NCI-H2227 treated with DMSO at 0.1 percent for 48 hours (cell line): ENCODE measurements at regions not wholly inside any gene's neighbourhood (a gene's known extent, or its start where the extent isn't known, plus 50 kb on each side); places are given as distances from the start of the nearest gene placed in this dataset.
"Not testable (repeated sequence)": the region's sequence is repeated elsewhere in the genome, so short reads cannot be mapped to it uniquely, and the experiment has no call there.

ENCODE experiments used
- DNase-seq: peaks from one replicate; lab custom pipeline; 2025; lab: John Stamatoyannopoulos, UW

DNA sequence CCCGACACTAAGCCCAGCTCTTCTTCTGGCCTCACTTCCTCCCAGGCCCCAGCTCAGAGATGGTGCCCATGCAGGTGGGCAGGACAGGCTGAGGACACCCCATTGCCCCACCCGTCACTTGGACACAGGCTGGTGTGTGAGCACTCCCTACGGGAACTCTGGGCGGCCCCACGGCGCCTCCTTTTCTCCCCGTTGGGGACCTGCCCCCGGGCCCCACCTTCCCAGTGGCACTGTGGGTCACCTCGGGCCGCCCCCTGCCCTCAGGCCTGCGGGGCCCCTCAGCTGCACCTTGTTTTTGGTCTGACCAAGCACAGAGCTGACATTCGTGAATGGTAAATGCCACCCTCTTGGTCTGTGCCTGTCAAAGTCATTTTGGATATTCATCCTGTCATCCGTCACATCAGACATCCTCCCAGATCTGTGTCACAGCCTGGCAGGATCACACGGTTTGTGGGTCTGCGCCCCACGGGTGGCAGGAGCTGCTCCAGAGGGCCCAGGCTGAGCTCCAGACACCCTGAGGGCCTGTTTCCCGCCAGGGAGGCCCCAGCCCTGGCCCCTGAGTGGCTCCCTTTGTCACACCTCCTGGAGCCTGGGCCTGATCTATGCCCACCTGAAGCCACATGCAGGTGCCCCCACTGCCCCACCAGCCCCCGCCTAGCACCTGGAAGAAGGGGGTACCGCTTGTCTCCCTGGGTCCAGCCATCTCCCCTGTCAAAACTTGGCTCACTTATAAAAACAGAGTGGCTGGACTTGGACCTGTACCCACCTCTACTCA, 1188.5 kb downstream of the BRD1 start:
- no peak for DNase-seq

DNA sequence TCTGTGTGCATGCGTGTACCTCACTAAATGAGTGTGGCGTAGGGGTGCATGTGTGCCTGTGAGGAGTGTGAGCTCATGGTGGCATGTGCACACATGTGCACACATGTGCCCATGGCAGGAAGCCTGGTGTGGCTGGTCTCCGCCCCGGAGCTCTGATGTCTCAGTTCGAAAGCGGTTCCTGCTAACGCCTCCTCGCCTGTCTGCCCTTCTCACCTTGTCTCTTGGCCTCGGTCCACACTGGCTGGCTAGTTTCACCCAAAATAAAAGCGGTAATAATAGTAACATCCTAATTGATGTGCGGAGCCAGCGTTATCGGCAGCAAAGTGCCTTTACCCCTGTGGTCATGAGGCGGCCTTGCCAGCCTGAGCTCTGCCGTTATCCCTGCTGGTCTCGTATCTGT, 1190.4 kb downstream of the BRD1 start:
- no peak for DNase-seq

DNA sequence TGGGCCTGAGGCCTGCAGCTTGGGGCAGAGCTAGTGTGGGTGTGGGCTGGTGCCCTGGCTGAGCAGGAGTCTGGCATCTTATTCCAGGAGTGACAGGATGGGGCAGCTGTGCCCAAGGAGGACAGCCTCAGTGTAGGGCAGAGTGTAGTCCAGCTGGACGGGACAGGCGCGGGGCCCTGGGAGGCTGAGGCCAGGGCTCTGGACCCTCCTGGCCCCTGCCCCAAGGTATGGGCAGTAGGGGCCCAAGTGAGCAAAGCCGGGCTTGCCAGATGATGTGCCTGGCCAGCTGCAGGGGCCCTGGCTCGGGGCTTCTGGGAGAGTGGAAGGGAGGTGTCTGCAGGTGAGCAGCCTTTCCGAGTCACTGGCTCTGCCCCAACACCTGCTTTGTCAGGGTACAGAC, 1190.9 kb downstream of the BRD1 start:
- DNase-seq: no peak

DNA sequence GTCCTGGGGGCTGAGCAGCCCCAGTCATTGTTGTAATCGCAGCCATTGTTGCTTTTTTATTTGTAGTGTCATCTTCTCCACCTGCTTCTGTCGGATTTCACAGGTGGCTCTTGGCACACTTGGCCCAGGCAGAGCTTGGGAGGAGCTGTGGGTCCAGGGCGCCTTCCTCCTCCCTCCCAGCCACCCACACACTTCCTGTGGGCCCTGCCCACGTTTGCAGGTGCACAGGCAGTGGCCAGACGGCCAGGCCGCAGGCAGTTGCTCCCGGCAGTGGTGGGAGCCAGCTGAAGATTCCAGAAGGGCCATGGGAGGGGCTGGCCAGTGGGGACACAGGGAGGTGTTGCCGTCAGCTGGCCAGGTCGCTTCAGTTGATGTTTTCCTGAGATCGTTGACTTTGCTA, 1191.9 kb downstream of the BRD1 start:
- DNase-seq: no peak

DNA sequence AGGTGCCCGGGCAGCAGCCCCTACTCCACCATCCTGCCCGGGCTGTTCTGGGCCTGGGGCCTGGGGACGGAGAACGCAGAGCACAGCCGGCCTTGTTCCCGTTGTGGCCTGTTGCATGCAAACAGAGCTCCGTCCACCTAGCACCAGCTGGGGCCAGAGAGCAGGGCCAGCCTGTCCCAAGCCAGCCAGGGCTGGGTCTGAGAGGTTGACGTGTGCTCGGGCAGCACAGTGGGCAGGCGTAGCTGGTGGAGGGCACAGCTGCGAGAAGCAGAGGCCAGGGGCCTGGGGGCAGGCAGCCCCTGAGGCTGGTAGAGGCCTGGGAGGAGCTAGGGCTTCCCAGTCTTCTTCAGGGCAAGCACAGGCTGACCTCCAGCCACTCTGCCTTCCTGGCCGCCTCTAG, 1192.6 kb downstream of the BRD1 start:
- no peak for DNase-seq

DNA sequence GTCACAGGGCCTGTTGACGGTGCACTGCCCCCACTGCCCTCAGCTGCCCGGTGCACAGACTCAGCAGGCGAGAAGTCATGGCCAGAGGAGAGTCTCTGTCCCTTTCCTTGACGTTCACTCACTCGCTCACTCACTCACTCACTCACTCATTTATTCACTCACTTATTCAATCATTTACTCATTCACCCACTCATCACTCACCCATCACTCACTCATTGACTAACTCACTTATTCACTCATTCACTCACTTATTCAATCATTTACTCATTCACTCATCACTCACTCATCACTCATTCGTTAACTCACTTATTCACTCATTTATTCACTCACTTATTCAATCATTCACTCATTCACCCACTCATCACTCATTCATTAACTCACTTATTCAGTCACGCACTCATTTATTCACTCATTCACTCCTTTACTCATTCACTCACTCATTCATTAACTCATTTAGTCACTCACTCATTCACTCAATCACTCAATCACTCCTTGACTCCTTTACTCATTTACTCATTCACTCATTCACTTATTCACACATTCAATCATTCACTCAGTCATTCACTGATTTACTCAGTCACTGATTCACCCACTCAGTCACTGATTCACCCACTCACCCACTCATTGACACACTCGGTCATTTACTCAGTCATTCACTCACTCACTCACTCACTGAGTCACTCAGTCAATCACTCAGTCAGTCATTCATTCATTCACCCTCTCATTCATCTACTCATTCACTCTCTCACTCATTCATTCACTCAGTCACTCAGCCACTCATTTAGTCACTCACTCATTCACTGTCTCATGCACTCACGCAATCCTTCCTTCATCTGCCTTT, 1193.5 kb downstream of the BRD1 start:
- DNase-seq: no peak

DNA sequence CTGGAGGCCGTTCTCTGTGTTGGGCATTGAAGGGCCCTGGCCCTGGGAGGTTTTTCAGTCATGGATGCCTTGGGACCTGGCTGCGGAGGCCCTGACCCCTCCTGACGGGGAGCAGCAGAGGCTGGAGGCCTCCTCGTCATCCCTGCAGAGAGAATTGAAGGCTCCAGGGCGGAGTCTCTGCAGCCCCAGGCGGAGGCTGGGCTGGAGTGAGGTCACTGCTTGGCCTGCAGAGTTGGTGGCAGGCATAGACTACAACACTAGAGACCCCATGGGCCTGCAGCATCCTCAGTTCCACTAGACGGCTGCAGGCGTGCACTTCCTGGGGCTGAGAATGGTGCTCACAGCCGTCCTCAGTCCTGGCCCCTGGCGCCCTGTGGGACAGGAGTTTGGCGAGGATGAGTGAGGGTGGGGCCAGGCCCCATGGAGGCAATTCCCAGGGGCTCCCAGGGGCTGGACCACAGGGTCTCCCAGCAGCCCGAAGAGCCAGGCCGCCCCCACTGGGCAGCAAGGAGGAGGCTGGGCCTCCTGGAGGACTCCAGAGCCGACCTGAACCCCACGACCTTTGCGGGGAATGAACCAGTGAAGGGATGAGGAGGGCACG, 1194.9 kb downstream of the BRD1 start:
- DNase-seq: no peak

DNA sequence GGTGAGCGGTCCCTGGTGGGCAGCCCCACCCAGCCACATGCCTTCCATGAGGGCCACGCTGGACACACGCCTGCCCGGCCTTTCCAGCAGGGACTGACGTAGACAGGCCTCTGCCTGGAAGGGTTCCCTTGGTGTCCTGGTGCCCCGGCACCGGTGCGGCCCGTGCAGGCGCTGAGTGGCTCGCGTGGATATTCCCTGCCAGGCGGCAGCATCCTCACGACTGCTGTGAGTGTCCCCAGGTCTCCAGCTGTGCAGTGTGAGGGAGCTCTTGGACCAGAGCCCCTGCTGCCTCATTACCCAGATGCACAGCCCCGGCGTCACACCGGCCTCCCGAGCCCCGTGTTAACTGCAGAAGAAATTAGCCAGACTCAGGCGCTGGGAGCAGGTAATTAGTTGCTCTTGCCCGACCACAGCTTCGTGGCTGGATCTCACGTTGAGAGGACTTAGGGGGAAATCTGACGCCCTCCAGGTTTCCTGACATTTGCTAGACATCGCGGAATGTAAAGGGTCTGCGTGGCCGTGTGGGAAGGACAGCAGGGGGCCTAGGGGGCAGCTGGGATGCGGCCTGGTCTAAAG, 1196.3 kb downstream of the BRD1 start:
- DNase-seq: no peak

DNA sequence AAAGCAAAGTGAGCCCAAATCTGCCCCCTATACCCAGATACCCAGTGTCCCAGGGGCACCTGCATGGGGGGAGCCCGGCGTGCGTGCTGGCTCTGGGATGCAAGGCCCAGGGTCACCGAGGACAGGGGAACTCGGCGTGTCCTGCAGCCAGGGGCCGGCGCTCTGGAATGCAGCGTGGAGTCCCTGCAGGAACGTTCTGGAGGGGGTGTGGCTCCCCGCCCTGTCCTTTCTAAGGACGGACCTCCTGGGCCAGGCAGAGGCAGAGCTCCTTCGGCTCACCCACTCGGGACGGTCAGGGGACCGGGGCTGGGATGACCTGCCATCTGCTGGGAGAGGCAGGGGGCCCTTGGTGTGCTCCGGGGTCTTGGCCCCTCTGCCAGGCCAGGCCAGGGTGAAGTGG, 1196.8 kb downstream of the BRD1 start:
- DNase-seq: no peak

DNA sequence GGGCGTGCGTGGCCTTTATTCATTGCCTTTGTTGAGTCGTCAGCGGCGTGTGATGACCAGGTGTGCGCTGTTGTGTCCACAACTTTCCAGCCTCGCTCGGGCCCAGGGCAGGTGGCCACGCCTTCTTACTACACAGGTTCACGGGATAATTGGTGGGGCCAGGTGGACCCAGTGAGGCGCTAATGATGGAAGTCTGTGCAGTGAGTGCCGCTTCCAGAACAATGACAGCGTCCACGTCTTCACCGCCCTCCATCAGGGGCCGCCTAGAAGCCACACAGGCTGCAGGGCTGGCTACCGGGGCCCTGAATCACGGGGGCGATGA, 1197.3 kb downstream of the BRD1 start:
- no peak for DNase-seq

DNA sequence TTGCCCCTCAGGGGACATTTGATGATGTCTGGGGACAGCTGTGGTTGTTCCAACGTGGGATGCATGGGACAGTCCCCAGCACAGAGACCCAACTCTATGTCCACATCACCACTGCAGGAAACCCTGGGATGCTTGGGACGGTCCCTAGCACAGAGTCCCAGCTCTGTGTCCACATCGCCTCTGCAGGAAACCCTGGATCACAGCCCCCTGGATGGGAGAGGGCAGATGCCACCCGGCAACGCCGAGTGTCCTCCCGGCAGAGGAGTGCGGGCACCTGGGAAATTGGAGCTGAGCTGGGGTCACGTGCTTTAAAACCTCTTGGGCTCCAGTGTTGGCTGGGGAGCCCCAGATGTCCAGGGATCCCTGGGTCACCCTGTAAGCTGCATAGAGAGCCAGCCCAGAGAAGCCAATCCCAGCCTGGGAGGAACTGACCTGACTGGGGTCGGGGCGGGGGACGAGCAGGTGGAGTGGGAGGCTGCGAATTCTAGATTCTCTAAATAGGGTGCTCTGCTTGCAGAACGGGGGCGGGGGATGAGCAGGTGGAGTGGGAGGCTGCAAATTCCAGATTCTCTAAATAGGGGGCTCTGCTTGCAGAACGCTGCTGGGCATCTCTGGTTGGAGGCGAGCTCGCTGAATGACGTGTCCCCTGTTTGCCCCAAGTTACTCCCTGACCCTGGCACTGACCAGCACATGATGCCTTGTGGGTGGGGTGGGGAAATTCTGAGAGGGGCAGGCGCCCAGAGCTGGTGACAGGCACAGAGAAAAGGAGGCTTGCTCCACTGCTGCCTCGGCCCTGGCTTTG, 1197.8 kb downstream of the BRD1 start:
- no peak for DNase-seq

DNA sequence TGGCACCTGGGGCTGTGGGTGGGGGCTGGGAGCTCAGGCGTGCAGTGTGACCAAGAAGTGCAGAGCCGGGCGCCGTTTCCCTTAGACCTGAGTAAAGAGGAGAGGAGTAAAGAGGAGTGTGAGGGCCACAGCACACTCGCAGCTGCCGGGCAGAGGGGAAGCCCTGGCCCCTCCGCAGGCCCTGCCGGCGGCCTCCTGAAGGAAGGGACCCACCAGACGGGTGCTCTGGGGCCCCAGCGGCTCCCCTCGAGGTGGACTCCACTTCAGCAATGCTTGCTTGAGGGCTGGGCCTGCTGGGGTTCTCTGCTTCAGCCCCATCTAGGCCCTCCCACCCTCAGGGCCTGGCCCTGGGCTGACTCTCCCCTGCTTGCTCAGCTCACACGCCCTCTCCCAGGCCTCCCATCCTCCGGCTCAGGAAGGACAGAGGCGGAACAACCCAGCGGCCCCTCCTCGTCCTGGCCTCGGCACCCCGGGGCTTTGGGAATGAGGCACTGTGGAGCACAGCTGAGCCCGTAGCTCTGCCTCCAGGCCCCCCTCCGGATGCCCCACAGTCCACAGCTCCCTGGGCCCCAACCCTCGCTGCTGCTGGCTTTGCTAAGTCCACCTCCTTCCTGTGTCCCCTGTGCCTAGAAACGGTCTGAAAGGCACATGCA, 1198.7 kb downstream of the BRD1 start:
- no peak for DNase-seq

DNA sequence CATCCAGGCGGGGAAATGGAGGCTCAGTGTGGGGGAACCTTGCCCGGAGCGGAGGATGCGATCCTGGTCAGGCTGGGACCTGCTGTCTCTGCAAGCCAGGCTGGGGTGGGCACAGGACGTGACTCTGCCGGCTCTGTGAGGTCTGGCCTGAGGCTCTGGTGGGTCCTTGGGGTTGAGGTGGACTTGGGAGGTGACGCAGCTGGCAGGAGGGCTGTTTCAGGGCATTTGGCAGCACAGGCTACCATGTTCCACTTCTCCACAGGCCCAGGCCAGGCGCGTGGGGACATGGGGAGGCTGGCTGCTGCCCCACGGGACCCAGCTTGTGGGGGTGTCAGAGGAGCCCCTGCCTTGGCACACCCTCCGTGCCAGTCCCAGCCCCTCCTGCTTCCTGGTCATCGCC, 1199.7 kb downstream of the BRD1 start:
- no peak for DNase-seq

DNA sequence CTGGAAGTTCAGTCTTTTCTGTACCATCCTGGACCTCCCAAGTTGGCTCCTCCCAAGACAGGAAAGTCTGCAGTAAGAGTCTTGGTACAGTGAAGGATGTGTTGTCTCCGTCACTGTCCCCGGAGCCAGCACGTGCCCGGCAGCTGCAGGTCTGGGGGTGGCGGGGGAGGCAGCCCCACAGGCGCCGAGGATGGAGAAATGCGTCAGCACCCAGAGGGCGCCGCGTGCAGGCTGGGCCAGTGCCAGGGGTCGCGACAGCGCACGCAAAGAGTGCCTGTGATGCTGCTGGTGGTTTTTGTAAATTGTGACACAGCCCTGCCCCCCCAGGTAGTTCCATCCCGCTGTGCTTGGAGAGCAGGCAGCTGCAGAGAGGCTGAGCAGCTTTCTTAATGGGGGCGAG, 1200.5 kb downstream of the BRD1 start:
- DNase-seq: no peak

DNA sequence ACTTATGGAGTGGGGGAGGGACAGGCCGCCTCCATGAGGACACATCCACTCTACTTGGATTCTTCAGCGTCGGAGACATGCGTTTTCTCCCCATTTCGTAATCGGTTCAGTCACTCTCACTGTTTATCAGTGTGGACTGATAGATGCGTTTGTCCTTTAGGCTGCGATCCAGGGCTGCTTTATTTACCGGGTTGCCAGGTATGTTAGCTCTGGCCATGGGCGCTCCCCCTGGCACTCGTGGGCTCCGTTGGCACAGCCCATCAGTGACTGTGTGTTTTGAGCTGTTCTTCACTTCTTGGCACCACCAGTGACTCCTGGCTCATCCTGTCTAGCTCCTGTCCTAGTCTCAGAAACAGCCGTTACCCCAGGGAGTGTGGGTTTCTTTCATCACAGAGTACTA, 1203.3 kb downstream of the BRD1 start:
- no peak for DNase-seq

DNA sequence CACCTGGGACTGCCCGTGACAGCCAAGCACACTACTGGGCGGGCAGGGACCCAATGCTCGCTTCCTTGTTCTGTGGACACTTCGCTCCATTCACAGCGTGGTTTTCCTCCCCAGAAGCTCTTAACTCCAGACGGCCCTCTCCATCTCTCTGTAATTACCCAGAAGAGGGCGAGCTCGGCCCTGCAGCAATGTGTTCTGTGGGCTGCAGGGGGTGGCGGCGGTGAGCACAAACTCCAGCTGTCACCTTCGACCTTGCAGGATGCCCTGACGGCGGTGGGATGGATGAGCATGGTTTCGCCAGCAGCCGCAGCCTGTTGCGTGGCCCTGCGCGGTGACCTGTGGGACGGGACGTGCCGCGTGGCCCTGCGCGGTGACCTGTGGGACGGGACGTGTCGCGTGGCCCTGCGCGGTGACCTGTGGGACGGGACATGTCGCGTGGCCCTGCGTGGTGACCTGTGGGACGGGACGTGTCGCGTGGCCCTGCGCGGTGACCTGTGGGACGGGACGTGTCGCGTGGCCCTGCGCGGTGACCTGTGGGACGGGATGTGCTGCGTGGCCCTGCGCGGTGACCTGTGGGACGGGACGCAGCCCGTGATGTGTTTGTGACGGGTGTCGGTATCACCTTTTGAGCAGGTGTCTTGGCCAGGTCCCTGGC, 1204.7 kb downstream of the BRD1 start:
- DNase-seq: no peak

DNA sequence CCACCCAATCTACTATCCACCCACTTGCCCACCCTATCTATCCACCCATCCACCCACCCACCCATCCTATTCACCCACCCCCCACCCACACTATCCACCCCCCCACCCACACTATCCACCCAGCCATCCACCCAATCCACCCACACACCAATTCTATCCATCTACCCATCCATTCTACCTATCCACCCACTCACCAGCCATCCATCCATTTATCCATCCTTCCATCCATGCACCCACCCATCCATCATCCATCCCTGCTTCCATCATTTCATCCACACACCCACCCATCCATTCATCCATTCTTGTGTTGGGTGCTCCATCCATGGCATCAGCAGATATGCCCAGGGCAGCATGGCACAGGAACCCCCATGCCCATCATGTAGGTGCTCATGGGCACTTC, 1206.6 kb downstream of the BRD1 start:
- no peak for DNase-seq

DNA sequence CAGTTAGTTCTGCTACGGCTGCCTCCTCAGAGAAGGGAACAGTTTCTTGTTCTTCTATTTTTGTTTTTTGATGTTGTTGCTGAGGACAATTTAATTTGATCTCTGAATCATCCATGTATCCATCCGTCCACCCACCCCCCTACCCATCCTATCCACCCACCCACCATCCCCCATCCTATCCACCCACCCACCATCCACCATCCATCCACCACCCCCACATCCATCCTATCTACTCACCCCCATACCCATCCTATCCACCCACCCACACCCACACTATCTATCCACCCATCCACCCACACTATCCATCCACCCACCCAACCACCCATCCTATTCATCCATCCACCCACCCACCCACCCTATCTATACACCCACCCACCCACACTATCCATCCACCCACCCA, 1207.2 kb downstream of the BRD1 start:
- not testable (repeated sequence) for DNase-seq

DNA sequence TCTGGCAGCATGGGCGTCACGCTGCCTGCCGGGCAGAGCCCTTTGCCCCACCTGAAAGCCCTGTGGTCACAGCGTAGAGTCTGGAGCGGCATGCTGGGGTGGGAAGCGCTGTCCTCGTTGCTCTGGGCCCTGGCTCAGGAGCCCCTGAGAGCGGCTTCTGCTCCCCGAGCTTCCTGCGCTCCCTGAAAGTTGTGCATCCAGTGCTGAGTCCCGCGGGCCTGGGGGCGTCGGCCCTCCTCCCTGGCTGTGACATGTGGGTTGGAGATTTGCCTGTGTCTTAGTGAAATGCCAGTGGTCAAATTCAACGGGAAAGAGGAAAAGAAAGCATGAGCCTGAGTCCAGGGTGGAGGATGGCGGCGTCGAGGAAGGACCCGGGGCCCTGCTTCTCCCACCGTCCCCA, 1208.0 kb downstream of the BRD1 start:
- no peak for DNase-seq

DNA sequence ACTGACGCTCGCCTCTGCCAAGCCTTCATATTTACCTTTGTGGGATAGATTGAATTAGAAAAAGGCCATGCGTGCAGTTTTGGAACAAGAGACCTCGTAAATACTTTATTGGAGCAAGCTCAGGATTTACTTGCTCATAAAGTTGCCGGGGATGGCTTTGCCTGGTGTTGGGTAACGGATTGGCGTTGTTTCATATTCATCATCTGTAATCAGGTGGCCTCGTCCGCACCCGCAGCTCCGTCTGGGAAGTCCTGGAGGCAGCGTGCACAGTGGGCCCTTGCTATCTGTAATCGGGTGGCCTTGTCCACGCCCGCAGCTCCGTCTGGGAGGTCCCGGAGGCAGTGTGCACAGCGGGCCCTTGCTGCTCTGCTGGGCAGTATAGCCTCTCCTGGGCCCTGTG, 1209.3 kb downstream of the BRD1 start:
- no peak for DNase-seq

DNA sequence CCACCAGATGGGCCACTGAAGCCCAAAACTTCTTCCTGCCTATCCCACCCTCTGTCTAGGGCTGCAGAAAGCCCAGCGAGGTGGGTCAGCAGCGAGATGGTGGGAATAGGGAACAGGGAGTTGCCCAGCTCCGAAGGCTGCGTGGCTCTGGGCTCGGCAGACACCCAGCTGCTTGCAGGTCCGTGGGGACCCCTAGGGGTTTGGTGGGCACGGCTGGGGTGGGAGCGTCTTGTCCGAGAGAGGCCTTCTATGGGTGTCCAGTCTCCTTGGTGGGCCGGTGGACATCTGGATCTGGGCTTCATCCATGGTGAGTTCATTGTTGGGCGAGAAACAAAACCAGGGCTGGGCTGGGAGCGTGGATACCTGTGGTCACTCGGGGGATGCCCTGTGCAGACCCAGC, 1211.0 kb downstream of the BRD1 start:
- DNase-seq: no peak
